ENCODE measurements at regions not wholly inside any gene's neighbourhood (a gene's known extent, or its start where the extent isn't known, plus 50 kb on each side); places are given as distances from the start of the nearest gene placed in this dataset.

DNA sequence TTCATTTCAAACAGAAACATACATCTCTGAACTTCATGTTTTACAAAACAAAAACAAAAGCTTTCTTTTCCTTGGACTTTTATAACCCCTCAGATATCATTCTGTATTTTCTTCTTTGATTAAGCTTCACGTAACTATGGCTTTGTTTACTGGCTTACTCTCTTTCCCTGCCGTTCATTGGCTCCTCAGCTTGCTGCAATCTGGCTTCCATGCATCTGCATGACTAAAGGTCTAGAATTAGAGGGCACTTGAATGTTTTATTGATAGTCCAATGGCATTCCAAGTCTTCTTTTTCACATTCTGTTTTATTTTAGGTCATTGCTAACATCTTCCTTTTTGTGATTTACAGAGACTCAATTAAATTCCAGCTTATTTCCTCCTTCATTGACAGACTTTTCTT, 487.6 kb downstream of the GRXCR1 start:
- no peaks in the 10 kb centered on the region for H3K27me3 ChIP-seq (ENCODE audit: insufficient read depth, poor library complexity, severe bottlenecking)
- DNase-seq (ENCODE audit: low read depth in 1 of 2, low spot score in 1 of 2), result no peak
- no peak overlapping the region for H3K27ac ChIP-seq (replicated peaks)
- H3K4me3 ChIP-seq (replicated peaks; ENCODE audit: insufficient read depth, low read length), result no peak overlapping the region
- no peak for TF ChIP-seq SPI1 (IDR thresholded peaks at IDR 0.05; ENCODE audit: borderline replicate concordance, low read depth)
- TF ChIP-seq POLR2AphosphoS5 (IDR thresholded peaks at IDR 0.05; ENCODE audit: low read depth), result no peak
- TF ChIP-seq, protein P1, sequence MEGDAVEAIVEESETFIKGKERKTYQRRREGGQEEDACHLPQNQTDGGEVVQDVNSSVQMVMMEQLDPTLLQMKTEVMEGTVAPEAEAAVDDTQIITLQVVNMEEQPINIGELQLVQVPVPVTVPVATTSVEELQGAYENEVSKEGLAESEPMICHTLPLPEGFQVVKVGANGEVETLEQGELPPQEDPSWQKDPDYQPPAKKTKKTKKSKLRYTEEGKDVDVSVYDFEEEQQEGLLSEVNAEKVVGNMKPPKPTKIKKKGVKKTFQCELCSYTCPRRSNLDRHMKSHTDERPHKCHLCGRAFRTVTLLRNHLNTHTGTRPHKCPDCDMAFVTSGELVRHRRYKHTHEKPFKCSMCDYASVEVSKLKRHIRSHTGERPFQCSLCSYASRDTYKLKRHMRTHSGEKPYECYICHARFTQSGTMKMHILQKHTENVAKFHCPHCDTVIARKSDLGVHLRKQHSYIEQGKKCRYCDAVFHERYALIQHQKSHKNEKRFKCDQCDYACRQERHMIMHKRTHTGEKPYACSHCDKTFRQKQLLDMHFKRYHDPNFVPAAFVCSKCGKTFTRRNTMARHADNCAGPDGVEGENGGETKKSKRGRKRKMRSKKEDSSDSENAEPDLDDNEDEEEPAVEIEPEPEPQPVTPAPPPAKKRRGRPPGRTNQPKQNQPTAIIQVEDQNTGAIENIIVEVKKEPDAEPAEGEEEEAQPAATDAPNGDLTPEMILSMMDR (IDR thresholded peaks at IDR 0.05; ENCODE audit: insufficient read depth, low read length), result no peak
- TF ChIP-seq, protein P2, sequence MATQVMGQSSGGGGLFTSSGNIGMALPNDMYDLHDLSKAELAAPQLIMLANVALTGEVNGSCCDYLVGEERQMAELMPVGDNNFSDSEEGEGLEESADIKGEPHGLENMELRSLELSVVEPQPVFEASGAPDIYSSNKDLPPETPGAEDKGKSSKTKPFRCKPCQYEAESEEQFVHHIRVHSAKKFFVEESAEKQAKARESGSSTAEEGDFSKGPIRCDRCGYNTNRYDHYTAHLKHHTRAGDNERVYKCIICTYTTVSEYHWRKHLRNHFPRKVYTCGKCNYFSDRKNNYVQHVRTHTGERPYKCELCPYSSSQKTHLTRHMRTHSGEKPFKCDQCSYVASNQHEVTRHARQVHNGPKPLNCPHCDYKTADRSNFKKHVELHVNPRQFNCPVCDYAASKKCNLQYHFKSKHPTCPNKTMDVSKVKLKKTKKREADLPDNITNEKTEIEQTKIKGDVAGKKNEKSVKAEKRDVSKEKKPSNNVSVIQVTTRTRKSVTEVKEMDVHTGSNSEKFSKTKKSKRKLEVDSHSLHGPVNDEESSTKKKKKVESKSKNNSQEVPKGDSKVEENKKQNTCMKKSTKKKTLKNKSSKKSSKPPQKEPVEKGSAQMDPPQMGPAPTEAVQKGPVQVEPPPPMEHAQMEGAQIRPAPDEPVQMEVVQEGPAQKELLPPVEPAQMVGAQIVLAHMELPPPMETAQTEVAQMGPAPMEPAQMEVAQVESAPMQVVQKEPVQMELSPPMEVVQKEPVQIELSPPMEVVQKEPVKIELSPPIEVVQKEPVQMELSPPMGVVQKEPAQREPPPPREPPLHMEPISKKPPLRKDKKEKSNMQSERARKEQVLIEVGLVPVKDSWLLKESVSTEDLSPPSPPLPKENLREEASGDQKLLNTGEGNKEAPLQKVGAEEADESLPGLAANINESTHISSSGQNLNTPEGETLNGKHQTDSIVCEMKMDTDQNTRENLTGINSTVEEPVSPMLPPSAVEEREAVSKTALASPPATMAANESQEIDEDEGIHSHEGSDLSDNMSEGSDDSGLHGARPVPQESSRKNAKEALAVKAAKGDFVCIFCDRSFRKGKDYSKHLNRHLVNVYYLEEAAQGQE (IDR thresholded peaks at IDR 0.05; ENCODE audit: insufficient replicate concordance, low read depth), result no peak
- no peak for TF ChIP-seq GABPA (IDR thresholded peaks at IDR 0.05; ENCODE audit: low read depth)

DNA sequence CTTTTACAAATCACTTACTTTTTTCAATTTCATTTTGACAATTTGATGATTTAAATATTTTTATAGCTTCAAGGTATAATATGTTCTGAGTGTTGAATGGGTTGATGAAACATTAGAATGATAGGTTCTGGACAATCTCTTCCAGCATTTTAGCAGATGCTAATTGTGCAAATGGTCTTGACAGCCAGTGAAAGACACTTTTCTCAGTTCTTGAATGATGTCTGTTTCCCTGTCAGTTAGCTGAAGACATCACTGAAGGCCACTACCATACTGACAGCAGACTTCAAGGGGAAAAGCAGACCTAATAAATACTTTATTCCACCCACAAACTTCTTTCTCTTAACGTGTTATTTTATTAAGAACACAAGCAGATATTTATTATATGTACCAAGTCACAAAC, 498.6 kb downstream of the GRXCR1 start:
- Histone ChIP-seq H3K27me3 (ENCODE audit: insufficient read depth, poor library complexity, severe bottlenecking) (no peaks in the 10 kb centered on the region), H3K4me3 (replicated peaks; ENCODE audit: insufficient read depth, low read length) (no peak overlapping the region), H3K27ac (replicated peaks) (no peak overlapping the region)
- no peak for DNase-seq (ENCODE audit: low read depth in 1 of 2, low spot score in 1 of 2)
- TF ChIP-seq, protein P1 (IDR thresholded peaks at IDR 0.05; ENCODE audit: insufficient read depth, low read length), result no peak
- TF ChIP-seq, protein P2 (IDR thresholded peaks at IDR 0.05; ENCODE audit: insufficient replicate concordance, low read depth), result no peak
- no peak for TF ChIP-seq GABPA (IDR thresholded peaks at IDR 0.05; ENCODE audit: low read depth)
- no peak for TF ChIP-seq POLR2AphosphoS5 (IDR thresholded peaks at IDR 0.05; ENCODE audit: low read depth)
- no peak for TF ChIP-seq SPI1 (IDR thresholded peaks at IDR 0.05; ENCODE audit: borderline replicate concordance, low read depth)

DNA sequence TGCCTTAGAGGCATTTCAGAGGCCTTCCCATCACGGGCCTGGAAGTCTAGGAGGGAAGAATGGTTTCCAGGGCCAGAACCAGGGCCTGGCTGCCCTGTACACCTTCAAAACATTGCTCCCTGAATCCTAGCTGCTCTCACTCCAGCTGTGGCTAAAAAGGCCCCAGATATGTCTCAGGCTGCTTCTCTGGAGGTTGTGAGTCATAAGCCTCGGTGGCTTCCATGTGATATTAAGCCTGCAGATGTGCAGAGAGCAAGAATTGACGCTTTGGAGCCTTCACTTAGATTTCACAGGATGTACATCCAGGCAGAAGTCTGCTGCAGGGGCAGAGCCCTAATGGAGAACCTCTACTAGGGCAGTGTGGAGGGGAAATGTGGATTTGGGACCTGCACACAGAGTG, 502.5 kb downstream of the GRXCR1 start:
- Histone ChIP-seq H3K4me3 (replicated peaks; ENCODE audit: insufficient read depth, low read length) (no peak overlapping the region), H3K27me3 (ENCODE audit: insufficient read depth, poor library complexity, severe bottlenecking) (no peaks in the 10 kb centered on the region), H3K27ac (replicated peaks) (no peak overlapping the region)
- TF ChIP-seq, protein P2 (IDR thresholded peaks at IDR 0.05; ENCODE audit: insufficient replicate concordance, low read depth), result no peak
- TF ChIP-seq GABPA (IDR thresholded peaks at IDR 0.05; ENCODE audit: low read depth), result no peak
- no peak for TF ChIP-seq POLR2AphosphoS5 (IDR thresholded peaks at IDR 0.05; ENCODE audit: low read depth)
- TF ChIP-seq, protein P1 (IDR thresholded peaks at IDR 0.05; ENCODE audit: insufficient read depth, low read length), result no peak
- no peak for TF ChIP-seq SPI1 (IDR thresholded peaks at IDR 0.05; ENCODE audit: borderline replicate concordance, low read depth)
- DNase-seq (ENCODE audit: low read depth in 1 of 2, low spot score in 1 of 2), result no peak
